Activated T-helper 17 cell treated with anti-CD3 and anti-CD28 coated beads, Interleukin-2, amount 50 U/mL, for 72 hours (primary cell): ENCODE measurements at regions not wholly inside any gene's neighbourhood (a gene's known extent, or its start where the extent isn't known, plus 50 kb on each side); places are given as distances from the start of the nearest gene placed in this dataset.
"Not testable (repeated sequence)": the region's sequence is repeated elsewhere in the genome, so short reads cannot be mapped to it uniquely, and the experiment has no call there.

Experiments
- ATAC-seq: fragments of 150-1000 bp; cut with Tn5 transposase; replicated peaks from 2 replicates; pipeline ENCODE4 v1.10.0; 2021; ENCODE audit warnings: mild to moderate bottlenecking, moderate library complexity
- H3K27ac Mint-ChIP-seq: one replicate; pipeline ENCODE4 v1.8.0; 2022; ENCODE audit warnings: mixed read lengths
- H3K27me3 Mint-ChIP-seq: one replicate; pipeline ENCODE4 v1.8.0; 2022; ENCODE audit warnings: mixed read lengths
- H3K36me3 Mint-ChIP-seq: one replicate; pipeline ENCODE4 v1.8.0; 2022; ENCODE audit warnings: low read depth, mild to moderate bottlenecking, mixed read lengths
- H3K4me1 Mint-ChIP-seq: one replicate; pipeline ENCODE4 v1.8.0; 2022; ENCODE audit warnings: mixed read lengths
- H3K4me3 Mint-ChIP-seq: one replicate; pipeline ENCODE4 v1.8.0; 2022; ENCODE audit warnings: mild to moderate bottlenecking, mixed read lengths
- H3K9me3 Mint-ChIP-seq: one replicate; pipeline ENCODE4 v1.8.0; 2022; ENCODE audit warnings: mixed read lengths

GRCh38 chr12:91276509-91276908, 93.9 kb upstream of the DCN start:
- H3K4me1 Mint-ChIP-seq: no peaks in the 10 kb centered on the region
- peaks cover 26% of the 10 kb centered on the region for H3K27me3 Mint-ChIP-seq
- no peak for ATAC-seq
- no peak overlapping the region for H3K4me3 Mint-ChIP-seq
- no peak overlapping the region for H3K27ac Mint-ChIP-seq
- H3K9me3 Mint-ChIP-seq: no peaks in the 10 kb centered on the region
- no peaks in the 10 kb centered on the region for H3K36me3 Mint-ChIP-seq

GRCh38 chr12:91275321-91275720, 92.7 kb upstream of the DCN start:
- Mint-ChIP-seq H3K9me3 (no peaks in the 10 kb centered on the region), H3K4me3 (no peak overlapping the region), H3K27me3 (peaks cover 21% of the 10 kb centered on the region), H3K36me3 (no peaks in the 10 kb centered on the region), H3K4me1 (no peaks in the 10 kb centered on the region), H3K27ac (no peak overlapping the region)
- ATAC-seq: no peak

- no peak for ATAC-seq
- no peaks in the 10 kb centered on the region for H3K4me1 Mint-ChIP-seq
- H3K27me3 Mint-ChIP-seq: peaks cover 21% of the 10 kb centered on the region
- no peaks in the 10 kb centered on the region for H3K36me3 Mint-ChIP-seq
- no peak overlapping the region for H3K4me3 Mint-ChIP-seq
- no peak overlapping the region for H3K27ac Mint-ChIP-seq
- H3K9me3 Mint-ChIP-seq: no peaks in the 10 kb centered on the region
Measured at GRCh38 chr12:91274916-91275315, 92.3 kb upstream of the DCN start.

GRCh38 chr12:91273560-91273959, 90.9 kb upstream of the DCN start:
- no peak for ATAC-seq
- no peak overlapping the region for H3K4me3 Mint-ChIP-seq
- H3K27me3 Mint-ChIP-seq: peaks cover 25% of the 10 kb centered on the region
- no peak overlapping the region for H3K27ac Mint-ChIP-seq
- no peaks in the 10 kb centered on the region for H3K36me3 Mint-ChIP-seq
- H3K9me3 Mint-ChIP-seq: no peaks in the 10 kb centered on the region
- H3K4me1 Mint-ChIP-seq: no peaks in the 10 kb centered on the region

GRCh38 chr12:91272461-91273063, 89.9 kb upstream of the DCN start:
- no peaks in the 10 kb centered on the region for H3K4me1 Mint-ChIP-seq
- H3K36me3 Mint-ChIP-seq: no peaks in the 10 kb centered on the region
- H3K9me3 Mint-ChIP-seq: no peaks in the 10 kb centered on the region
- H3K4me3 Mint-ChIP-seq: no peak overlapping the region
- H3K27ac Mint-ChIP-seq: no peak overlapping the region
- no peak for ATAC-seq
- H3K27me3 Mint-ChIP-seq: peaks cover 19% of the 10 kb centered on the region

GRCh38 chr12:91271185-91271584, 88.6 kb upstream of the DCN start:
- H3K9me3 Mint-ChIP-seq: no peaks in the 10 kb centered on the region
- no peak overlapping the region for H3K27ac Mint-ChIP-seq
- ATAC-seq: no peak
- H3K27me3 Mint-ChIP-seq: peaks cover 16% of the 10 kb centered on the region
- no peaks in the 10 kb centered on the region for H3K4me1 Mint-ChIP-seq
- H3K4me3 Mint-ChIP-seq: no peak overlapping the region
- H3K36me3 Mint-ChIP-seq: no peaks in the 10 kb centered on the region

GRCh38 chr12:91267039-91267438, 84.4 kb upstream of the DCN start:
- no peak overlapping the region for H3K27ac Mint-ChIP-seq
- no peaks in the 10 kb centered on the region for H3K4me1 Mint-ChIP-seq
- H3K4me3 Mint-ChIP-seq: no peak overlapping the region
- no peaks in the 10 kb centered on the region for H3K36me3 Mint-ChIP-seq
- H3K9me3 Mint-ChIP-seq: no peaks in the 10 kb centered on the region
- H3K27me3 Mint-ChIP-seq: peaks cover 6% of the 10 kb centered on the region
- ATAC-seq: no peak

- Mint-ChIP-seq H3K27ac (no peak overlapping the region), H3K27me3 (peaks cover 3% of the 10 kb centered on the region), H3K9me3 (no peaks in the 10 kb centered on the region), H3K4me3 (no peak overlapping the region), H3K36me3 (no peaks in the 10 kb centered on the region), H3K4me1 (no peaks in the 10 kb centered on the region)
- ATAC-seq: no peak
Measured at GRCh38 chr12:91264178-91264577, 81.6 kb upstream of the DCN start.

- Mint-ChIP-seq H3K27ac (no peak overlapping the region), H3K4me1 (no peaks in the 10 kb centered on the region), H3K27me3 (peaks cover 4% of the 10 kb centered on the region), H3K4me3 (no peak overlapping the region), H3K9me3 (no peaks in the 10 kb centered on the region), H3K36me3 (no peaks in the 10 kb centered on the region)
- ATAC-seq: no peak
Measured at GRCh38 chr12:91261820-91262676, 79.4 kb upstream of the DCN start.

GRCh38 chr12:91256411-91256810, 73.8 kb upstream of the DCN start:
- Mint-ChIP-seq H3K4me3 (no peak overlapping the region), H3K4me1 (no peaks in the 10 kb centered on the region), H3K27me3 (peaks cover 8% of the 10 kb centered on the region), H3K9me3 (no peaks in the 10 kb centered on the region), H3K27ac (no peak overlapping the region), H3K36me3 (no peaks in the 10 kb centered on the region)
- ATAC-seq: no peak

- peaks cover 15% of the 10 kb centered on the region for H3K27me3 Mint-ChIP-seq
- H3K9me3 Mint-ChIP-seq: no peaks in the 10 kb centered on the region
- ATAC-seq: no peak
- H3K4me3 Mint-ChIP-seq: no peak overlapping the region
- no peaks in the 10 kb centered on the region for H3K4me1 Mint-ChIP-seq
- no peak overlapping the region for H3K27ac Mint-ChIP-seq
- no peaks in the 10 kb centered on the region for H3K36me3 Mint-ChIP-seq
Measured at GRCh38 chr12:91252341-91252740, 69.7 kb upstream of the DCN start.

- no peaks in the 10 kb centered on the region for H3K4me1 Mint-ChIP-seq
- no peak for ATAC-seq
- no peak overlapping the region for H3K4me3 Mint-ChIP-seq
- H3K27ac Mint-ChIP-seq: no peak overlapping the region
- H3K9me3 Mint-ChIP-seq: no peaks in the 10 kb centered on the region
- H3K27me3 Mint-ChIP-seq: peaks cover 11% of the 10 kb centered on the region
- H3K36me3 Mint-ChIP-seq: no peaks in the 10 kb centered on the region
Measured at GRCh38 chr12:91250273-91250665, 67.7 kb upstream of the DCN start.

GRCh38 chr12:91249518-91250272, 67.1 kb upstream of the DCN start:
- Mint-ChIP-seq H3K27me3 (peaks cover 11% of the 10 kb centered on the region), H3K4me1 (no peaks in the 10 kb centered on the region), H3K36me3 (no peaks in the 10 kb centered on the region), H3K27ac (no peak overlapping the region), H3K9me3 (no peaks in the 10 kb centered on the region), H3K4me3 (no peak overlapping the region)
- no peak for ATAC-seq

GRCh38 chr12:91249054-91249453, 66.4 kb upstream of the DCN start:
- no peak overlapping the region for H3K4me3 Mint-ChIP-seq
- H3K36me3 Mint-ChIP-seq: no peaks in the 10 kb centered on the region
- no peaks in the 10 kb centered on the region for H3K9me3 Mint-ChIP-seq
- H3K4me1 Mint-ChIP-seq: no peaks in the 10 kb centered on the region
- no peak overlapping the region for H3K27ac Mint-ChIP-seq
- ATAC-seq: no peak
- peaks cover 11% of the 10 kb centered on the region for H3K27me3 Mint-ChIP-seq

GRCh38 chr12:91243177-91243576, 60.6 kb upstream of the DCN start:
- not testable (repeated sequence) for H3K4me3 Mint-ChIP-seq, H3K27ac Mint-ChIP-seq, H3K36me3 Mint-ChIP-seq, ATAC-seq, H3K4me1 Mint-ChIP-seq, H3K9me3 Mint-ChIP-seq, H3K27me3 Mint-ChIP-seq
